ENCODE measurements at regions not wholly inside any gene's neighbourhood (a gene's known extent, or its start where the extent isn't known, plus 50 kb on each side); places are given as distances from the start of the nearest gene placed in this dataset.
A peak's percentile ranks its signal among the peaks of the same experiment; 100 is the strongest.
"Not testable (repeated sequence)": the region's sequence is repeated elsewhere in the genome, so short reads cannot be mapped to it uniquely, and the experiment has no call there.

DNA sequence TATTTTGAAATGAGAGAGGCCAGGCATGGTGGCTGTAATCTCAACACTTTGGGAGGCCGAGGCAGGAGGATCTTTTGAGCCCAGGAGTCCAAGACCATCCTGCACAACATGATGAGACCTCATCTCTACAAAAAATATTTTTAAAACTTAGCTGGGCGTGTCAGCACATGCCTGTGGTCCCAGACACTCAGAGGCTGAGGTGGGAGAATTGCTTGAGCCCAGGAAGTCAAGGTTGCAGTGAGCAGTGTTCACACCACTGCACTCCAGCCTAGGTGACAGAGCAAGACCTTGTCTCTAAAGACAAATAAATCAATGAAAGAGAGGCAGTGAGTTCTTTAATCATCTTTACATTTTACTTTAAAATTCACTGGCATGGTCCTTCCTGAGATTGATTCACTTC, 124.5 kb downstream of the DUSP6 start:
- DNase-seq (ENCODE audit: low read depth, low spot score), result no peak

DNA sequence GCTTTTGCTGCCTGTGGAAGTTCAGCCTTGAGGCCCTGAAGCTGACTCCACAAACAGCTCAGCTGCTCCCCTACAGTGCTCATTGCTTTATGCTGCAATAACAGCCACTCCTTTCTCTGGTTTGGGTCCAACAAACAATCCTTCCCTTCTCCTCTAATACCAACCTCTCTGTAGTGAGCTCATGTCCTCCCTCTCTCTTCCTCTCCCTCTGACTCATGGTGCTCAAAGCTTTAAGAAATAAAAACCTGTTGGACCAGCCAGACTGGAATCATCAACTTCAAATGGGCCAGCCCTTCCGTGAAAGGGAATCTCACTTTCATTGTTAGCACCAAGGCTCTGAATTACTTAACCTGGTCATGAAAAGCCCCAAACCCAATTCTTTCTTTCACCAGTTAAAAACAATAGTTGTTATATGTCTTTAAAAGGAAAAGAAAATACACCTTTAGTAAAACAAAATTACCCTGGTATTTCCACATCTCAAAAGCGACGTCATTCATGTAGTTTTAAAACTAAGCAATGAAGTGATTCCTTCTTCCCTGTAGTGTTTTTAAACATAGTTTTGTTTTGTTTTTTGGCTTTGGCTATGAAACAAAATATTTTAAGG, 126.4 kb downstream of the DUSP6 start:
- DNase-seq (ENCODE audit: low read depth, low spot score), result no peak

DNA sequence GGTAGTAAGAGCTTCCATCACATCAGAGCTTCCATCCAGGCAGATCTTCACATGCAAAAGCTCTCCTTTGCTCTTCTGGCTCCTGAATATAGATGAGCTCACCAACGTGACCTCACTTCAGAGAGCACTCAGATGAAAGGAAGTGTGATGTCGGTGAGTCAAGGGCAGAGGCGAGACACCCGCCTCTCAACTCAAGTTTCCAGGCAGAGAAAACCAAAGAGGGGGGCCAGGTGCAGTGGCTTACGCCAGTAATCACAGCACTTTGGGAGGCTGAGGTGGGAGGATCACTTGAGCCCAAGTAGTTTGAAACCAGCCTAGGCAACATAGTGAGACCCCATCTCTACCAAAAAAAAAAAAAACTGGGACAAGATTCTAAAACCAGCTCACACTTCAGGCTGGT, 126.9 kb downstream of the DUSP6 start:
- DNase-seq (ENCODE audit: low read depth, low spot score), result peak; percentile 48

DNA sequence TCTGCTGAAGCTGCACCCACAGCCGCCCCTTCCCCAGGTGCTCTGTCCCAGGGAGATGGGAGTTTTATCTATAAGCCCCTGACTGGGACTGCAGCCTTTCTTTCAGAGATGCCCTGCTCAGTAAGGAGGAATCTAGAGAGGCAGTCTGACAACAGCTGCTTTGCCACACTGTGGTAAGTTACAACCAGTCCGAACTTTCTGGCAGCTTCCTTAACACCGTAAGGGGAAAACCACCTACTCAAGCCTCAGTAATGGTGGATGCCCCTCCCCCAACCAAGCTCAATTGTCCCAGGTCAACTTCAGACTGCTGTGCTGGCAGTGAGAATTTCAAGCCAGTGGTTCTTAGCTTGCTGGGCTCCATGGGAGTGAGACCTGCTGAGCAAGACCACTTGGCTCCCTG, 129.7 kb downstream of the DUSP6 start:
- DNase-seq (ENCODE audit: low read depth, low spot score), result not testable (repeated sequence)

DNA sequence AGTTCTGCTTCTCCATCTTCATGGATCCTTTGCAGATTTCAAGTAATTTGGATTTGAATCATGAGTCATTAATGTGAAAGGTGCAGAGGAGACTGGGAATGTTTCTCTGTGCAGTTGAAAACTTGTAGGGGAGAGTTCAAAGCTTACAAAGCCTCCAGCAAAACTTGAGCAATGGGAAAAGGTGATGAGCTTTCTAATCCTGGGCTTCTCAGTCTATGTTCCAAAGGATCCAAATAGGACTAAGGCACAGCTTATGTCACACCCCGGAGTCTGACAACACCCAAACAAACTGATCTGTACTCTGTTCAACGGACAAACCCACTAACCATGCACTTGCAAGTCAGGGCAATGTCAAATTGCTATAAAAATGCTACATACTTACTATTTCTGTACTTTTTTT, 134.8 kb downstream of the DUSP6 start:
- DNase-seq (ENCODE audit: low read depth, low spot score), result no peak

DNA sequence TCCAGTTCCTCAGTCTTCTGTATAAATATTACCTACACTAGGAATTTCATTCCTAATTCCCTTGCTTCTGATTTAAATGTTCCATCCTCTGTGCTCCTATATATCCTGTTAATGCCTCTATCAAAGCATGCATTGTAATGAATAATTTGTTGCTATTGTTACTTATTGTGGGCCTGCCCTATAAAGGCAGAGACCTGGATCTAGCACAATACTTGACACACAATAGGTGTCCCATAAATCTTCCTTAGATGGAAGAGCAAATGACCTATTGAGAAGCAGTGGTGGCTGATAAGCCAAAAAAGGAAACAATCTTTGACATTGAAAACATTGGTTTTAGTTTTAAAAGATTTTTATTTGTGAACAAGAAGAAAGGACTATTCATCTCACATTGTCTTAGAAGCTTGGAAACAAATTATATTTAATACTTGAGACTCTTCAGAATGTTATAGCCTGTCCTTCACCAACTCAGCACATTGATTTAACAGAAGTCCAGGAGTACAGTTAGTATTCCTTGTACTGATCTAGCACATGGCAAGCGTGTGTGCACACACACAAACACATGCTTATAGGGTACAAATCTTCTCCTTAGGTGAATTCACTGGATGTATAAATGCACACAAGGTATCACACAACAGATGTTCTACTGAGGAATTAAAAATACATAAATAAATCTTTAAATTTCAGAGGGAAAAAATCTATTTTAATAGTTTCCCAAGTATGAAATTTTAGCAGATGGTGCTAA, 135.9 kb downstream of the DUSP6 start:
- no peak for DNase-seq (ENCODE audit: low read depth, low spot score)

DNA sequence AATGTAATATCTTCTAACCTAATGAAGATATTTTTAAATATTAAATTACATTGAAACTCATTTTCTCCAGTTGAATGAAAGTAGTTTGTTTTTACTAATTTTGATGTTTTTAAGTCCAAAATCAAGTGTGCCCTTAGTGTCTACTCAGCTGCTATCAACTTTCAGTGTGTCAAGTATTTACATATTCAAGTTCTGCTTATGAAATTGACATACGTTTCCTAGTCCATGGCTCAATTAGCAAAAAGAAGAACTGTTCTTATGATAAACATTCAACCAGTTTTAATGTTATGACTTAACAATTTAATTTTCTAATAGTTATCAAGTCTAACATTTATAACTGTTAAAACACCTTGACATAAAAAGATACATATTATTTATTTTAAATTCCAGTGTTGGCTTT, 137.1 kb downstream of the DUSP6 start:
- DNase-seq (ENCODE audit: low read depth, low spot score), result no peak

DNA sequence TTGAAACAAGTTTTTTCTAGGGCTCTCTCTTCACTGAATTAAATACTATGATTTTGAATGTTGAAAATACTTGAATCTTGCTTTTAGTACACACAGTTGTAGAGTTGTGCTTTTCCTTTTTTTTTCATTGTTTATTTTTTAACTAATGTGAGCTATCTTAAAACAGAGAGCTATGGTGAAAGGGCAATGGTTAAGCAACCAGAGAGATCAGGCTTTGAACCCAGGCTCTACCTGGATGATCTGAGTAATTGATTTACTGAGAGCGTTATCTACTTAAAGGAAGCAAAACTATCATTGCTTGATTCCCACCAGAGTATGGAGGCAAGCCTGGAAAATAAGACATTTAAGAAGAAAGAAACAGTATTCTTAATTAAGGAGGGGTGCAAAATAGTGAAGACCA, 138.6 kb downstream of the DUSP6 start:
- no peak for DNase-seq (ENCODE audit: low read depth, low spot score)

DNA sequence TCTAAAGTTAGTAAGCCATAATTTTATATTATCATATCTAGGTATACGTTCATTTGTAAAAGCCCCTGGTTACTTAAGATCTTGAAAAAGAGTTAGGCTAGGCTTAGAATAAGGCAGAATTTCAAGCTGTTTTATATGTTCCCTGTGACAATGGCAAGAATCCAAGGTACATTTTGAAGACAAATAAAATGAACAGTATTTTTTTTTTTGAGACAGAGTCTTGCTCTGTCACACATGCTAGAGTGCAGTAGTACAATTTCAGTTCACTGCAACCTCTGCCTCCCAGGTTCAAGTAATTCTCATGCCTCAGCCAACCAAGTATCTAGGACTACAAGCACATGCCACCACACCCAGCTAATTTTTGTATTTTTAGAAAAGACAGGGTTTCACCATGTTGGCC, 139.2 kb downstream of the DUSP6 start:
- DNase-seq (ENCODE audit: low read depth, low spot score), result no peak

DNA sequence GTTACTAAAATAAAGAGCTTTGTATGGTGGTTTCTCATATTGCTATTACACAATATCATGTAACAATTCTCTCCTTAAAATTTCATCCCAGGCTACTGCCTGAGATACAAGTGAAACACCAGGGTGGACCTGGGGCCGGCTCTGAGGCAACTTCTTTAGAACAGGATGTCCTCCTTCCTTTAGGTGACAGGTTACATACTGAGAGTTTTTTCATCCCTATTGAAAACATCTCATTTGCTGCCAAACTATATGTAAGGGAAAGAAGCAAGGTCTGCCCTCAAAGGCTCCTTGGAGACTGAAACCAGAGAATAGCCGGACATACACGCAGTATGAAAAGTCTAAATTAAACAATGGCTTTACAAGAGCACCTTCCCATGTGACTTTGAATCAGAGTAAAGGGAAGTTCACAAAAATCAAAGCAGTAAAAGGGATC, 139.9 kb downstream of the DUSP6 start:
- no peak for DNase-seq (ENCODE audit: low read depth, low spot score)

DNA sequence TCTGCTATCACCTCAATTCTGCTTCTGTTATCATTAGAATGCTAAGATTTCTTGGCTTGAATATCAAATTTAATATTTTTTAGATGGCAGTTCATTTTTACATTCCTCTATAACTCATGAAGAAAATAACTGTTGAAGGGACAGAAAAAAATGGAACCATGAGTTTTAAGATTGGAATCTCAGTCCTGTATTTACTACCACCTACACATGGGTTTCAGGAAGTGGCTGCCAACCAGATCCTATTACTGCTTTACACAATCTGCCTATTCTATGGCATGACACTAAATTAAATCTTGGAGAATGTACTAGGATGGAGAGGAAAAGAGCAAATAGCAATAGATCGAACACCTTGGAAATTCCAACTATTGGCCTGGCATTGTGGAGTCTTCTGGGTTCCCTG, 140.8 kb downstream of the DUSP6 start:
- no peak for DNase-seq (ENCODE audit: low read depth, low spot score)

DNA sequence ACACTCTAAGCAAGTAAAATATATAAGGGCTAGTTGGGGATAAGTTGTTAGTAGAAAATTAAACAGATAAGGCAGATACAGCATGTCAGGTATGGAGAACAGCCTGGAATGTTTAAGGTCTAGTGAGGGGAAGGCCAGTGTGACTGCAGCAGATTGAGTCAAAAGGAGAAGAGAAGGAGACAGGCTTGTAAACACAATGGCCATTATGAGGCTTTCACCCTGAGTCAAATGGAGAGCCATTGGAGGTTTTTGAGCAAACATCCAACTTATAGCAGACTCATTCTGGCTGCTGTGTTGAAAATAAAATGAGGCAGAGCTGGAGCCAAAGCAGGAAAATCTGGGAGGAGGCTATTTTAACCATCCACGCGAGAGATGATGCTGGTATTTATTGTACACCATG, 142.0 kb downstream of the DUSP6 start:
- no peak for DNase-seq (ENCODE audit: low read depth, low spot score)

DNA sequence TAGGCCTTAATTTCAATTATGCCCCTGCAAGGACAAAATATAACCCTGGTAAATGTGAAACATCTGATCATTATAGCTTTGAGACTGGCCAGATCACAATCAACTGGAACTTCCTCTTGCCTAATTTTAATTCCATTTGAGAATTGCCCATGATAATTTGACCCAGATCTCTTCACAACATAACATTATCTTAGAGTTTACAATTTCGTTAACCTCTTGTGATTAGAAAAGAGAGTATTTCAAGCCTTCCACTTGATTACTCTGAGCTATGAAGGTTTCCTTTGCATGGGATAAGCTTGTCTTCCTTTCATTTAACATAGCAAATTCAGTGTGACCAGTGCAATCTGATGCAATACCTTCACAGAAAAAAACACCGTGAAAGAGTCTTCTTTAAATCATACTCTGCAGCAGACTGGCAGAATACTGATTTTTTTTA, 143.6 kb downstream of the DUSP6 start:
- DNase-seq (ENCODE audit: low read depth, low spot score), result no peak

DNA sequence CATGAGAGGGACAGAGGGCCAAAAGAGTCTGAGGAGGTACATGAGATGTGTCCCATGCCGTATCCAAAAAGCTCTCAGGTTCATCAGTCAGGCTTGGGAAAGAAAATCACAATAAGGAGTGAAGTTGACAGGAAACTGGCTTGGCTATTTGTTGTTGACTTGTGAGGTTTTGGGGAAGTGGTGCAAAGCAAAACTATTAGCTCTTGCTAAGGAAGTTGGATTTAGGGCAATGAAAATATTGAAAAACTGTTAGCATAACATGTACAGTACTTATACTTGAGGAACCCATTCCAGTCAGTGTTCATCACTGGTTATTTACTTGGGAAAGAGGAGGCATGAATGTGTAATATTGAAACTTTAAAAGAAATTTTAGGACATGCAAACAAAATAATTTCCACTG, 145.9 kb downstream of the DUSP6 start:
- no peak for DNase-seq (ENCODE audit: low read depth, low spot score)

DNA sequence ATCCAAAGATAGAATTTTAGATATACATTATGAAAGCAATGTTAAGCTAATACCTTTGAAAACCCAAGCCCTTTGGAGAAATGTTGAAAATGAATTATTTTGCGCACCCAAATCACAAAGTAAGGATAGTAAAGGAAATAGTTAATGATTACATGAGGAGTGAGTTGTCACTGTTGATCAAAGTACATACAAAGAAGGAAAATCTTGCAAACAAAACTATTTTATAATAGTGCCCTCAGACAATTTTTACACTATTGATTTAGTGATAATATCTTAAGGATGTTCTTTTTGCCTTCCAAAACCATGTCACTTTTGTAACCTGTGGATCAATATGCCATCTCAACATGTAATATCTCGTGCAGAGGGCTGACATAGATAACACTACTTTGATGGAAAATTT, 146.8 kb downstream of the DUSP6 start:
- DNase-seq (ENCODE audit: low read depth, low spot score), result no peak

DNA sequence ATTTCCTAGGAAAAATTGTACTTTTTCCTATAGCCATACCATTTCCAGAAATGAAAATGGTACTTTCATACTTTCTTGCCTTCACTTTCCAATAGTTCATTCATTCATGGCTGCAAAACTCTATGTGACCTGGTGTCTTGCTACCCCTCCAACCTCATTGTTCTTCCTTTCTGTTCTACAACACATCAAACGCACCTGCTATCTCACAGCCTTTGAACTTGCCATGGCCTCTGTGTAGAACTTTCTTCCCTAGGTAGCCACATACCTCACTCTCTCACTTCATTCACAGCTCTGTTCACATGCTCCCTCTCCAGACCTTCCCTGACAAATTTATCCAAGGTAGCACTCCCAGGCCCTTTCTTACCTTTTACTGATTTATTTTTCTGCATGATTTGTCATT, 149.2 kb downstream of the DUSP6 start:
- DNase-seq (ENCODE audit: low read depth, low spot score), result no peak

DNA sequence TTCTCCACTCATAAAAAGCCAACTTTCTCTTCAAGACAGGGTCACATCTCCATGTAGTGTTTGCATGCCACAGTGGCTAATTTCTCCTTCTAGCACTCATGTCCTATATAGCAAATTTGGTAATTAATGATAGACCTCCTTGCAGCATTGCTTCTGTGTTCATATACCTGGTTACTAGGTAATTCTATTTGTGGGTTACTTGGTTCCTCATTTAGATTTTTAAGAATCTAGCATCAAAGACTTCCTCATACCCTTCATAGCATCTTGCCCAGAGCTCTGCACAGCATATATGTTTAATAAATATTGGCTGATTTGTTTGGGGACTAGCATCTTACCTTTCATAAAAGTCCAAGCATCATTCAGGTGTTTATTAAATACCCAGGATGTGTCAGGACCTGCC, 152.1 kb downstream of the DUSP6 start:
- no peak for DNase-seq (ENCODE audit: low read depth, low spot score)

DNA sequence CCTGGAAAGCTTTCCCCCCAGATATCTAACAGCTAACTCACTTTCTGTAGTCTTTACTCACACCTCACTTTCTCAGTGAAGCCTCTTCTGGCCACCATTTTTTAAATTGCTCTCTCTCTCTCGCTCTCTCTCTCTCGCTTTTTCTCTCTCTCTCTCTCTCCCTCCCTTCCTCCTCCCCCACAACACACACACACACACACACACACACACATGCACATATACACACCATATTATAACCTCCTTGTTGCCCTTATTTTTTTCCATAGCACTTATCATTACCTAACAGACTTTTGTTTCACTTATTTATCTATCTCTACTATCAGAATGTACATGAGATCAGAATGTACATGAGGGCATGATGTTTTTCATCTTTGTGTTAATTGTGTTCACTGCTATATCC, 156.8 kb downstream of the DUSP6 start:
- DNase-seq (ENCODE audit: low read depth, low spot score), result no peak

DNA sequence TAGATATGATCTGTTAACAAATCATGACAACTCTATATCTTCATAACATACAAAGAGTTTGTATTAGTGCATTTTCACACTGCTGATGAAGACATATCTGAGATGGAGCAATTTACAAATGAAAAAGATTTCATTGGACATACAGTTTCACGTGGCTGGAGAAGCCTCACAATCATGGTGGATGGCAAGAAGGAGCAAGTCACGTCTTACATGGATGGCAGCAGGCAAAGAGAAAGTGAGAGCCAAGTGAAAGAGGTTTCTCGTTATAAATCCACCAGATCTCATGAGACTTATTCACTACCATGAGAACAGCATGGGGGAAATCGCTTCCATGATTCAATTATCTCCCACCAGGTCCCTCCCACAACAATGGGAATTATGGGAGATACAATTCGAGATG, 157.6 kb downstream of the DUSP6 start:
- no peak for DNase-seq (ENCODE audit: low read depth, low spot score)

DNA sequence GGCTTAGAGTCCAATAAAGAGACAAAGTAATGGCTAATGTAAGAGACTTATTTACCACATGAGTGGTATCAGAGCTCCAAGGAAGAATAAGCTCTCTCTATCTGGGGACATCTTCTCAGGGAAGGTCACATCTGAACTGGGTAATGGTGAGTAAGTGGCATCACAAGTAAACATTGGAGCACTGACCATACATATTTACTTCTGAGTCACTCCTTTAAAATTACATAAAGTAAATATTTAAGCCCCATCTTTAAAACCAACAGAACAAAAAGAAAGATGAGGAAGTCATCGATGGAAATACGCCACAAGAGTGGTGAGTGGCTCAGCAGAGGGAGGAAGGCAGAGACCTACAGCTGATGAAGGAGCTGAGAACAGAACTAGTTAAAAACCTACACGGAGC, 159.9 kb downstream of the DUSP6 start:
- no peak for DNase-seq (ENCODE audit: low read depth, low spot score)

DNA sequence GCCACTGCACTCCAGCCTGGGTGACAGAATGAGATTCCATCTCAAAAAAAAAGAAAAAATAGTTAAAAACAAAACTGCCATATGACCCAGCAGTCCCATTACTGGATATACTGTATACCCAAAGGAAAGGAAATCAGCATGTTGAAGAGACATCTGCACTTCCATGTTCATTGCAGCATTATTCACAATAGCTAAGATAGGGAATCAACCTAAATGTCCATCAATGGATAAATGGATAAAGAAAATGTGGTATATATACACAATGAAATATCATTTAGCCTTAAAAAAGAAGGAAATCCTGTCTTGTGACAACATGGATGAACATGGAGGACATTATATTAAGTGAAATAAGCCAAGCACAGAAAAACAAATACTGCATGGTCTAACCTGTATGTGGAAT, 160.7 kb downstream of the DUSP6 start:
- DNase-seq (ENCODE audit: low read depth, low spot score), result not testable (repeated sequence)

DNA sequence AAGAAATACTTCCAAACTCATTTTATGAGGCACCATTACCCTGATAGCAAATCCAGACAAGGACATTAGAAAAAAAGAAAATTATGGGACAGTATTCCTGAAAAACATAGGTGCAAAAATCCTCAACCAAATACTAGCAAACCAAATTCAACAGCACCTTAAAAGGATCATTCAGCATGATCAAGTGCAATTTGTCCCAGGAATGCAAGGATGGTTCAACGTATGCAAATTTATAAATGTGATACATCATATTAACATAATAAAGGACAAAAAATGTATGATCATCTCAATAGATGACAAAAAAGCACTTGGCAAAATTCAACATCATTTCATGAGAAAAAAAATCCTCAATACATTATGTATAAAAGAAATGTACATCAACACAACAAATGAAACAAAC, 162.9 kb downstream of the DUSP6 start:
- DNase-seq (ENCODE audit: low read depth, low spot score), result no peak

DNA sequence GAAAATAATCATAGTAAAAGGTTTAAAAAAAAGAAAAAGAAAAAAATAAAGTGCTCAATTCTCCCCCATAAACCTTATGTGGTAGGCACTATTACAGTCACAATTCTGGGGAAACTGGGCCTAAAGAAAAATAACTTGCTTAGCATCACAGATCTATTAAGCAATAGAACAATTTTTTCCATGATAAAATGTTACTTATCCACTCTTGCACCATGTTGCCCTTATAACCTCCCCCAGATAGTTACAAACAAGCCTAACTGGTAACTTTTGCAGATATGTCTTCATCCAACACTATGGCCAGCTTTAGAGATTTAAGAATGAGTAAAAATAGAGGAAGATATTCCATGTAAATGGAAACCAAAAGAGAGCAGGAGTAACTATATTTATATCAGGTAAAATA, 164.8 kb downstream of the DUSP6 start:
- no peak for DNase-seq (ENCODE audit: low read depth, low spot score)

DNA sequence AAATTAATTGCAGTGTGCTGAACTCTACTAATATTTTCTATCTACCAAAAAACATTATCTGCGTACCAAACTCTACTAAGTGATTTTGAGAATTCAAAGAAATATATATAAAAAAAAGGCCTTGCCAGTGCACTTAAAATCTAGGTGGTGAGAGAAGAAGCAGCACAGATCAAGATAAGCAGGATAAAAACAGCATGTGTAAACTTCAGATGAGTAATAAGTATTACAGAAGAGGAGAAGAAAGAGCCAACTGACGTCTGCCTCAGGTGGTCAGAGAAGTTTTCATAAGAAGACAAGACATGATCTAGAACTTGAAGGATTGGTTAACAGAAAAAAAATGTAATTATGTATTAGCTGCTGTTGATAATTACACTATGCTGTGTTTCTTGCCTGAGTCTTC, 166.4 kb downstream of the DUSP6 start:
- DNase-seq (ENCODE audit: low read depth, low spot score), result no peak

Data from activated CD4-positive, CD25-positive, alpha-beta regulatory T cell treated with anti-CD3 and anti-CD28 coated beads, Interleukin-2, amount 50 U/mL, for 16 hours (primary cell).